ENCODE measurements at regions not wholly inside any gene's neighbourhood (a gene's known extent, or its start where the extent isn't known, plus 50 kb on each side); places are given as distances from the start of the nearest gene placed in this dataset.

GRCh38 chr20:11190741-11191140, 516.9 kb upstream of the JAG1 start:
- Histone ChIP-seq H3F3A (replicated peaks; ENCODE audit: insufficient read depth) (peaks cover under 1% of the 10 kb centered on the region), H4K20me1 (ENCODE audit: insufficient read depth) (no peaks in the 10 kb centered on the region), H3K27me3 (ENCODE audit: insufficient read depth) (no peaks in the 10 kb centered on the region), H3K4me3 (ENCODE audit: low read depth in 2 of 2, low read length in 1 of 2) (no peak overlapping the region), H3K4me1 (ENCODE audit: control insufficient read depth in 1 of 2, insufficient read depth in 2 of 2, low read depth in 1 of 2, low read length in 1 of 2) (0 out of 4 replicates have a peak, but pooled peaks cover 0 to 4% of the 10 kb centered on the region in 2 experiments), H3K9me2 (no peaks in the 10 kb centered on the region), H3K36me3 (replicated peaks in 1 of 2; ENCODE audit: control insufficient read depth in 1 of 2, insufficient read depth in 2 of 2, low read length in 1 of 2) (no peaks in the 10 kb centered on the region), H3K27ac (ENCODE audit: low read depth in 2 of 2, low read length in 1 of 2) (no peak overlapping the region), H3K79me2 (ENCODE audit: insufficient read depth) (no peaks in the 10 kb centered on the region), H3K9ac (no peak overlapping the region), H2AFZ (ENCODE audit: low read depth) (peak overlapping the region; percentile 9; the same call in 1 of the 2 replicates), H3K4me2 (no peak overlapping the region), H3K9me3 (no peaks in the 10 kb centered on the region)
- TF ChIP-seq, protein P1, sequence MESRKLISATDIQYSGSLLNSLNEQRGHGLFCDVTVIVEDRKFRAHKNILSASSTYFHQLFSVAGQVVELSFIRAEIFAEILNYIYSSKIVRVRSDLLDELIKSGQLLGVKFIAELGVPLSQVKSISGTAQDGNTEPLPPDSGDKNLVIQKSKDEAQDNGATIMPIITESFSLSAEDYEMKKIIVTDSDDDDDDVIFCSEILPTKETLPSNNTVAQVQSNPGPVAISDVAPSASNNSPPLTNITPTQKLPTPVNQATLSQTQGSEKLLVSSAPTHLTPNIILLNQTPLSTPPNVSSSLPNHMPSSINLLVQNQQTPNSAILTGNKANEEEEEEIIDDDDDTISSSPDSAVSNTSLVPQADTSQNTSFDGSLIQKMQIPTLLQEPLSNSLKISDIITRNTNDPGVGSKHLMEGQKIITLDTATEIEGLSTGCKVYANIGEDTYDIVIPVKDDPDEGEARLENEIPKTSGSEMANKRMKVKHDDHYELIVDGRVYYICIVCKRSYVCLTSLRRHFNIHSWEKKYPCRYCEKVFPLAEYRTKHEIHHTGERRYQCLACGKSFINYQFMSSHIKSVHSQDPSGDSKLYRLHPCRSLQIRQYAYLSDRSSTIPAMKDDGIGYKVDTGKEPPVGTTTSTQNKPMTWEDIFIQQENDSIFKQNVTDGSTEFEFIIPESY (IDR thresholded peaks at IDR 0.05; ENCODE audit: borderline replicate concordance, low read depth), result no peak
- no peak for TF ChIP-seq EZH2phosphoT487 (IDR thresholded peaks at IDR 0.05; ENCODE audit: borderline replicate concordance, low read depth)
- TF ChIP-seq, protein P2, sequence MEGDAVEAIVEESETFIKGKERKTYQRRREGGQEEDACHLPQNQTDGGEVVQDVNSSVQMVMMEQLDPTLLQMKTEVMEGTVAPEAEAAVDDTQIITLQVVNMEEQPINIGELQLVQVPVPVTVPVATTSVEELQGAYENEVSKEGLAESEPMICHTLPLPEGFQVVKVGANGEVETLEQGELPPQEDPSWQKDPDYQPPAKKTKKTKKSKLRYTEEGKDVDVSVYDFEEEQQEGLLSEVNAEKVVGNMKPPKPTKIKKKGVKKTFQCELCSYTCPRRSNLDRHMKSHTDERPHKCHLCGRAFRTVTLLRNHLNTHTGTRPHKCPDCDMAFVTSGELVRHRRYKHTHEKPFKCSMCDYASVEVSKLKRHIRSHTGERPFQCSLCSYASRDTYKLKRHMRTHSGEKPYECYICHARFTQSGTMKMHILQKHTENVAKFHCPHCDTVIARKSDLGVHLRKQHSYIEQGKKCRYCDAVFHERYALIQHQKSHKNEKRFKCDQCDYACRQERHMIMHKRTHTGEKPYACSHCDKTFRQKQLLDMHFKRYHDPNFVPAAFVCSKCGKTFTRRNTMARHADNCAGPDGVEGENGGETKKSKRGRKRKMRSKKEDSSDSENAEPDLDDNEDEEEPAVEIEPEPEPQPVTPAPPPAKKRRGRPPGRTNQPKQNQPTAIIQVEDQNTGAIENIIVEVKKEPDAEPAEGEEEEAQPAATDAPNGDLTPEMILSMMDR (IDR thresholded peaks at IDR 0.05), result no peak
- no peak for TF ChIP-seq SIN3A (IDR thresholded peaks at IDR 0.05; ENCODE audit: borderline replicate concordance, low read depth, low read length)
- TF ChIP-seq RAD21 (IDR thresholded peaks at IDR 0.05; ENCODE audit: low read length), result no peak
- TF ChIP-seq MAX (IDR thresholded peaks at IDR 0.05; ENCODE audit: low read depth), result no peak
- TF ChIP-seq TAF1 (IDR thresholded peaks at IDR 0.05; ENCODE audit: borderline replicate concordance, low read depth, low read length), result no peak
- no peak for TF ChIP-seq RXRA (IDR thresholded peaks at IDR 0.05; ENCODE audit: borderline replicate concordance, low read depth)
- no peak for TF ChIP-seq GATA2 (CRISPR knock-in tag; IDR thresholded peaks at IDR 0.05)
- TF ChIP-seq, protein P3, sequence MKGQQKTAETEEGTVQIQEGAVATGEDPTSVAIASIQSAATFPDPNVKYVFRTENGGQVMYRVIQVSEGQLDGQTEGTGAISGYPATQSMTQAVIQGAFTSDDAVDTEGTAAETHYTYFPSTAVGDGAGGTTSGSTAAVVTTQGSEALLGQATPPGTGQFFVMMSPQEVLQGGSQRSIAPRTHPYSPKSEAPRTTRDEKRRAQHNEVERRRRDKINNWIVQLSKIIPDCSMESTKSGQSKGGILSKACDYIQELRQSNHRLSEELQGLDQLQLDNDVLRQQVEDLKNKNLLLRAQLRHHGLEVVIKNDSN (IDR thresholded peaks at IDR 0.05; ENCODE audit: borderline replicate concordance, low read depth), result no peak
- WGBS (ENCODE audit: low lambda C conversion rate), result 75% methylated on average over 2 of the region's 2 CpGs
- CTCF ChIA-PET, result no interaction called here
- POLR2A ChIA-PET, result no interaction called here
- no peak for DNase-seq

DNA sequence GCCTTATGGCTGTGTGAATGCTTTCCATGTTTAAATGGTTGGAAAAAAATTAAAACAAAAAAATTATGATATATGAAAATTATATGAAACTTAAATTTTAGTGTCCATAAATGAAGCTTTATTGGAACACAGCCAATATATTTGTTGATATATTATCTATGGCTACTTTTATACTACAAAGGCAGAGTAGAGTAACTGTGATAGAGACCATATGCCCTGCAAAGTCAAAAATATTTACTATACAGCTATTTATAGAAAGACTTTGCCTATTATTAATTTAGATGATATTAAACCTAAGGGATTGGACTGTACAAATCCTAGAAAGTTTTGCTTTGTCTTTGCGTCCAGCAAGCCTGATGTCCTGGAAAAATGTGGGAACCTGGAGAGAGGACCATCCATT, 518.3 kb upstream of the JAG1 start:
- DNase-seq, result no peak
- no peaks in the 10 kb centered on the region for H3K9me2 ChIP-seq
- peaks cover 5% of the 10 kb centered on the region for H3F3A ChIP-seq (replicated peaks; ENCODE audit: insufficient read depth)
- TF ChIP-seq YY1 (IDR thresholded peaks at IDR 0.05; ENCODE audit: low read depth) (no peak), JUND (IDR thresholded peaks at IDR 0.05) (no peak), EP300 (IDR thresholded peaks at IDR 0.05; ENCODE audit: borderline replicate concordance in 1 of 2, low read depth in 1 of 2, low read length in 1 of 2) (no peak), RFX5 (IDR thresholded peaks at IDR 0.05; ENCODE audit: low read length) (no peak), RCOR1 (IDR thresholded peaks at IDR 0.05; ENCODE audit: low read length) (no peak), REST (IDR thresholded peaks at IDR 0.05; ENCODE audit: low read depth, low read length) (no peak), RAD21 (IDR thresholded peaks at IDR 0.05; ENCODE audit: low read length) (no peak), FOXM1 (IDR thresholded peaks at IDR 0.05; ENCODE audit: low read depth) (no peak), EZH2phosphoT487 (IDR thresholded peaks at IDR 0.05; ENCODE audit: borderline replicate concordance, low read depth) (no peak), SMC3 (IDR thresholded peaks at IDR 0.05; ENCODE audit: low read depth, low read length) (no peak)

More for the DNA sequence above, 518.3 kb upstream of the JAG1 start:
- Histone ChIP-seq H3K36me3 (replicated peaks in 1 of 2; ENCODE audit: control insufficient read depth in 1 of 2, insufficient read depth in 2 of 2, low read length in 1 of 2) (no peaks in the 10 kb centered on the region), H3K9me3 (no peaks in the 10 kb centered on the region), H3K27ac (ENCODE audit: low read depth in 2 of 2, low read length in 1 of 2) (no peak overlapping the region), H3K4me1 (ENCODE audit: control insufficient read depth in 1 of 2, insufficient read depth in 2 of 2, low read depth in 1 of 2, low read length in 1 of 2) (peaks cover 0 to 16% of the 10 kb centered on the region in 2 experiments; a peak in 1 of 4 replicates), H3K4me3 (ENCODE audit: low read depth in 2 of 2, low read length in 1 of 2) (no peak overlapping the region), H3K79me2 (ENCODE audit: insufficient read depth) (no peaks in the 10 kb centered on the region), H4K20me1 (ENCODE audit: insufficient read depth) (no peaks in the 10 kb centered on the region), H3K9ac (no peak overlapping the region), H2AFZ (ENCODE audit: low read depth) (no peak overlapping the region), H3K27me3 (ENCODE audit: insufficient read depth) (no peaks in the 10 kb centered on the region), H3K4me2 (no peak overlapping the region)
- ChIA-PET POLR2A (no interaction called here), CTCF (interaction anchor here (3.7 kb wide), 1 partner anchor 13 kb away, joined by 16 read pairs; no protein-coding TSS in a partner anchor)
- 100% methylated on average over 1 of the region's 1 CpG for WGBS (ENCODE audit: low lambda C conversion rate)
